HG02763 (cell line): ENCODE measurements at regions not wholly inside any gene's neighbourhood (a gene's known extent, or its start where the extent isn't known, plus 50 kb on each side); places are given as distances from the start of the nearest gene placed in this dataset.
"Not testable (repeated sequence)": the region's sequence is repeated elsewhere in the genome, so short reads cannot be mapped to it uniquely, and the experiment has no call there.

ENCODE experiments used
- ATAC-seq: cut with Tn5 transposase; IDR thresholded peaks from one replicate; pipeline ENCODE4 v1.9.1; 2021; ENCODE audit warnings: mild to moderate bottlenecking, moderate library complexity; ENCODE audit not compliant: unreplicated experiment

DNA sequence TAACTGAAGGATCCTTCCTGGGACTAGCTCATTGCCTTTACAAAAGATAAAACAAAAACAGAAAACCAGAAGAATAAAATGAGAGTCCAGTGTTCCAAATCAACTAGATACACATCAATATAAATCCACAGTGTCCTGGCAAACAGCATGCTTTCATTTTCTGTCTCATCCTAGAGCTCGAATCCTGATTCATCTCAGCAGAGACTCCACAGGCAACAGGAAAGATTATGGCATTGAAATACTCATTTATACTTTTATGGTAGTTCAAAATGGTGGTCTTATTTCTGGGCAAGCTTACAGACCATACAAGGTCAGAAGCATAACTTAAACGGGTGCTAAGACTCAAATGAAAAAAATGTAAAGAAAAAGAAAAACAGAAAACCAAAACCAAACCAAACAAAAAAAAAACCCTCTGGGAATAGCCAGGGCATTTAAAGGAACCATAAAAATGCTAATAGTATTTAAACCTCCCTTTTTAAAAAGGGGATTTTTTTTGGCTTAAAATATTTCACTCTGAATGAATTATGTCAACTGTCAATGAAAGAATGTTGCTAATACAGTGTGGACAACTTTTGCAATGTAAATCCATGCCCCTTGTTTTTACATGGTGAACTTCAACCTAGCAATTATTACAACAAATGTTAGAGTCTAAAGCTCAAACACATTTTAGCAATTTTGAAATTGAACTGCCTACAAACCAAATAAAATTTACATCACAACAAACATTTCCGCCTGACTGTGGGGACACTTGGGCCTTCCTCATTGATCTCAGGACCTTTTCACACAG is 57.9 kb downstream of the GPR101 start:
- no peak for ATAC-seq

DNA sequence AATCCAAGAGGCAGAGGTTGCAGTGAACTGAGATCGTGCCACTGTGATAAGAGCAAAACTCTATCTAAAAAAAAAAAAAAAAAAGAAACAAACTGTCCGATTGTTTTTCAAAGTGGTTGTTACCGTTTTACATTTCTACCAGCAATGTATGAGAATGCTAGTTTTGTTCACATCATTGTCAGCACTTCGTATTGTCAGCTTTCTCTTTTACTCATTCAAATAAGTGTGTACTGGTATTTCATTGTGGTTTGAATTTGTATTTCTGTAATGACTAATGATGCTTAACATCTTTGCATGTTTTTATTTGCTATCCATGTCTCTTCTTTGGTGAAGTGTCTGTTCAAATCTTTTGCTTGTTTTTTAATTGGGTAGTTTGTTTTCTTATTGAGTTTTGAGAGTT is 65.8 kb downstream of the GPR101 start:
- no peak for ATAC-seq

DNA sequence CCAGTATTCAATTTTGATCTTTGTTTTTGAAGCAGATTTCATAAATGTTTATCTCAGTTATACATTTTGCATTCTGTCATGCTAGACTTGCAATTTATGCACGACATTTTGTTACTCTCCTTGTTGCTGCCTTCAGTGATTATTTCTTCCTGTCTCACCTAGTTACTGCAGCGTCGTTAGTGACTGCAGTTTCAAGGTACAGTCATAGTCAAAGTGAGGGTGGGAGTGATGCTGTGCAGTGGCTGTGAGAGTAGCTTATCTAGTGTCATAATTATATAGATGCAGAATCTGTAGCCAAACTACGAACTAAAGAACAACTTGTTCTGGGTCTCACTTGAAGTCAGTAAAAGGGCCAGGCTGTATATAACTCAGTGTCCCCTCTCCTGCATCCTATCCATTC is 69.8 kb downstream of the GPR101 start:
- no peak for ATAC-seq

DNA sequence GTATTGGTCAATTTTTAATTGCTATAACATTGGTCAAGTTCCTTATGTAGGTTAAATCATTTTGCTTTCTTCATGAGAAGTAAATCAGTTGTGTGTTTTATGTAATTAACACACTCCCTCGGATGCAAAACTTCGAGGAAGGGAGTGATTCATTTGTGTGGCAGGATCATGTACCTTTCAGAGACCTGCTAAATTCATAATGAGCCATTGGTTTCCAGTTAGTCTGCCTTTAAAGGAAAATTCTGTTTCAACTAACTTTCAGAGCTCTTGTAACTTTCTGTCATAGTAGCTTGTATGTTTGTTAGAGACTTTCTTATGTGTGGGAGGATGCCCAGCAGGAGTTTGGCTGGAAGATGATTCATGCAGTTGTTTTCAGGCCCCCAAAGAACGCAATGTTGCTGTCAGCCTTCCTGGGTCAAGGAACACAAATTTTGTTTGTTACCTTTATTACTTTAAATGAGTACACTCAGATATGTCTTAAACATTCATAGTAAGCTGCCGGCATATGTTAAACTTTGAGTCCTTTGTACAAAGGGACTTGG is 72.1 kb downstream of the GPR101 start:
- no peak for ATAC-seq

DNA sequence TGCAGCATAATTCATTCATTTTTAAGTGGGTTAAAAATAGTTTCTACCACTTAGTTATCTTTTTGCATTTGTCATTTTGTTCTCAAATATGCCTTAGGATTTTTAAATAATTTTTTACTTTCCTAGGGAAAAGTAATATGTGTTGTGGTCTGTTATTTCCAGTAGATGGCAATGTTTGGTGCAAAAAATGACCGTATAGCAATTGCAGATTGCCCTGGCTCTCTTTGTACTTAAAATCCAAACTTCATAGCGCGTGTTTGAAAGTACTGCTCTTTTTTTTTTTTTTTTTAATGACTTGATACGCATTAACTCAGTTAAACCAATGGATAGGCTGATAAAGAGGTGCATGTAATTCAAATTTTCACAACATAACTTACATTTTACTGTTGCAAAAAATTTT is 74.4 kb upstream of the RBMX start:
- ATAC-seq = no peak

DNA sequence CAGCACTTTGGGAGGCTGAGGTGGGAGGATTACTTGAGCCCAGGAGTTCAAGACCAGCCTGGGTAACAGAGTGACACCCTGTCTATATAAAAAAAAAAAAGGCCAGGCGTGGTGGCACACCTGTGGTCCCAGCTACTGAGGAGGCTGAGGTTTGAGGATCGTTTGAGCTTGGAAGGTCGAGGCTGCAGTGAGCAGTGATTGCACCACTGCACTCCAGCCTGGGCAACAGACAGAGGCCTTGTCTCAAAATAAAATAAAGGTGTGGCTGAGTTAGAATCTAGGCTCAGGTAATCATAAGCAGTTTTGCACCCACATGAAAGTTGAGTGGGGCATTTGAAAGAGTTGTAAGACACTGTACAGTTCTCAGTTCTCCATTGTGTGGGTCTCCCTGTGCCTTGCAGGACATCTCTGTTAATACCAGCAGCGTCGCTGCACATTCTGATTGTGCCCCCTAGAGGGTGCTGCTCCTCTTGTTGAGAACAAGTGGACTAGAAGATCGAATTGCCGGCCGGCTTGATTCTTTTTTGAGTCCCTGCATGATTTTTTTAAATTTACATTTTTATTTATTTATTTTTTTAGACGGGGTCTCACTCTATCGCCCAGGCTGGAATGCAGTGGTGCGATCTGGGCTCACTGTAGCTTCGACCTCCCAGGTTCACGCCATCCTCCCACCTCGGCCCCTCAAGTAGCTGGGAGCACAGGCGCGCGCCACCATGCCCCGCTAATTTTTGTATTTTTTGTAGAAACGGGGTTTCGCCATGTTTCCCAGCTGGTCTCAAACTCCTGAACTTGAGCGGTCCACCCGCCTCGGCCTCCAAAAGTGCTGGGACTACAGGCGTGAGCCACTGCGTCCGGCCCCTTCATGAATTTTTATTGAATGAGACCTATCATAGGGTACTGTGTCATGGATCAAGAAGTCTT is 73.6 kb upstream of the RBMX start:
- ATAC-seq = peak; percentile 92

DNA sequence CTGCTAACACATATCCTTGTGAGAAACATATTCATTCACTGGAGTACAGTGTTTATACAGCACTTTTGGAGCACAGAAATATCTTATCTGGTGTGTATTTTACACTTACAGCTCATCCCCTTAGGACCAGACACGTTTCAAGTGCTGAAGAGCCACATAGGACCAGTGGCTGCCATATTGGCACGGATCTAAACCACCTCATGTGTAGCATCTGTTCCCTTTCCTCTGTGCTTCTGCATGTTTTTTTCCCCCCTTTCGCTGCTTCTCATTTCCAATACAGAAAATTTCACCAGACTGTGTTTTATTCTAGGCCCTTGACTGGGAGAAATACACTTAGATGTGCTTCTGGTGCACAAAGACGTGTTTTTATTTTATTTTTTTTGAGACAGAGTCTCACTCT is 69.7 kb upstream of the RBMX start:
- no peak for ATAC-seq

DNA sequence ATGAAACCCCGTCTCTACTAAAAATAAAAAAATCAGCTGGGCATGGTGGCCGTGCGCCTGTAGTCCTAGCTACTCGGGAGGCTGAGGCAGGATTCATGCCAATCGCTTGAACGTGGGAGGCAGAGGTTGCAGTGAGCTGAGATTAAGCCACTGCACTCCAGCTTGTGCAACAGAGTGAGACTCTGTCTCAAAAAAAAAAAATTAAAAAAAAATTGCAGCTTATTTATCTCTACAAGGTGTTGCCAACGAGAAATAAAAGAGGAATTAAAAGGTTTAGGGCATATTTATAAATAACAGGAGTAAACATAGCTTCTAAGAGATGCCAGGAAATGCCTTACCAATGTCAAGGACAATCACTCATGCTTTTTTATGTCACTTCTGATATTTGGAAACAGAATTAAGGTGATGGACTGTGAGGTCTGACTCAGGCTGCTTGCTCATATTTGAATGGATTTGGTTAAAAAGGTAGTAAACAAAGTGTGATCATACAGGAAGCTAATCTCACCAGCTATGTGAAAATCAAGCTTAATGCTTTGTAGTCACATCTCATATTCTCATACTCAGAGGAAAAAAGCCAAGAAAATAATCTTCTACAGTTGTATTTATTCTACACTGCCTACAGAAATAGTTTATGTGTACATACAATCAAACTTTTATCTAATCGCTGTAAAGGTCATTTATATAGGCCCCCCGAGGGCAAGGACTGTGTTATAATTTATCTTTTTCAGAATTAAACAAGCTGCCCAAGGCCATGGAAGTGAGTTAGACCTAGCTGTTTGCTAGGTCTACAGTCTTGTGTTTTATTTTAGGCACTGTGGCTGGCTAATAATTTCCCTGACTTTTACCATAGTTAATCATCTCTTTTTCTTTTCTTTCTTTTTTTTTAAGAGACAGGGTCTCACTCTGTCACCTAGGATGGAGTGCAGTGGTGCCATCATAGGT is 61.1 kb upstream of the RBMX start:
- no peak for ATAC-seq

DNA sequence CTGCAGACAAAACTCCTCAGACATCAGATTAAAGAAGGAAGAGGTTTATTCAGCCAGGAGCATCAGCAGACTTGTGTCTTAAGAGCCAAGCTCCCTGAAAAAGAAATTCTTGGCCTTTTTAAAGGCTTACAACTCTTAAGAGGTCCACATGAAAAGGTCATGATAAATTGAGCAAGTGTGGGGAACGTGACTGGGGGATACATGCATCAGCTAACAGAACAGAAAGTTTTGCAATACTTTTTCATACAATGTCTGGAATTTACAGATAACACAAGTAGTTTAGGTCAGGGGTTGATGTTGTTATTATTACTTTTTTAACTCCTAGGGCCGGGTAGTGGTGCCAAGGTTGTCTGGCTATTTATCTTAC is 55.6 kb upstream of the RBMX start:
- ATAC-seq = no peak

DNA sequence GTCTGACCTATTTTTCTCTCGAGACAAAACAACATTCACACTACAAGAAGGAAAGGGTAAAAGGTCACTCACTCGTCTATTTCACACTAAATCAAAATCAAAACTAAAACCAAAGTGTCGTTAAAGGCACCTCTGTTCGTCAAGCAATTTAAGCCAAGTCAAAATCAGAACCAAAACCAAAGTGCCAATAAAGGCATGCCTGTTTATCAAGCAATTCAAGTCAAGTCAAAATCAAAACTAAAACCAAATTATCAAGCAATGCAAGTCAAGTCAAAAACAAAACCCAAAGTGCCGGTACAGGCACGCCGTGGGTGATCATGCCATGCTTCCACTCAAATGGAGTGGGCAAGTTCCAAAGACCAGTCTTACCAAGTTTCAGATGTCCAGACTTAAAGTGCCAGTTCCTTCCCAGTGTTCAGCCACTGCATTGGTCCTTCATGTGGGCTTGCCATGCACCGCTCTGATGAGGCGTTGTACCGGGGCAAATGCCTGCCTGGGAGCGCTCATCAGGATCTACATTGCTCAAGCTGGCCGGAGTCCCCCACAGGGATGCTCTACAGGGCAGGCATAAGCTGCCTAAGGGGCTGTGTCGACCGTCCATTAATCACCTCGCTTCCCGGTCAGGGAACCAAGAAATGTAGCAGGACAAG is 55.1 kb upstream of the RBMX start:
- not testable (repeated sequence) for ATAC-seq

DNA sequence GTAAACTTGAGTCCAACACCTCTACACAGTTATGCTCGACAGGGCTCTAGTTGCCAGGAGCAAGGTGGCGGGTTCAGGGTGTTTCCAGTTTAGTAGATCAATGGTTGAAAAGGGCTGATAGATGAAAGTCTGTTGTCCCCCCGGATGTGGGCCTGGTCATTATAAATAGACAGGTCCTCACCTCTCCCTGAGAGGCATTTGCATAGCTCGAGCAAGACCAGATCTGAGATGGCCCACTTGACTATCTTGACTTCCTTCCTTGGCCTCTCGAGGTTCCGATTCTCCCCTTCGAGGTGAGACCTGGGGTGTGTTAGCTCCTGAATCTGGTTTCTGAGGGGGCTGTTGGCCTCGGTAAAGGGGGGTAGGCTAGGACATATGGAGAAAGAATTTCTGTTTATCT is 54.1 kb upstream of the RBMX start:
- not testable (repeated sequence) for ATAC-seq

DNA sequence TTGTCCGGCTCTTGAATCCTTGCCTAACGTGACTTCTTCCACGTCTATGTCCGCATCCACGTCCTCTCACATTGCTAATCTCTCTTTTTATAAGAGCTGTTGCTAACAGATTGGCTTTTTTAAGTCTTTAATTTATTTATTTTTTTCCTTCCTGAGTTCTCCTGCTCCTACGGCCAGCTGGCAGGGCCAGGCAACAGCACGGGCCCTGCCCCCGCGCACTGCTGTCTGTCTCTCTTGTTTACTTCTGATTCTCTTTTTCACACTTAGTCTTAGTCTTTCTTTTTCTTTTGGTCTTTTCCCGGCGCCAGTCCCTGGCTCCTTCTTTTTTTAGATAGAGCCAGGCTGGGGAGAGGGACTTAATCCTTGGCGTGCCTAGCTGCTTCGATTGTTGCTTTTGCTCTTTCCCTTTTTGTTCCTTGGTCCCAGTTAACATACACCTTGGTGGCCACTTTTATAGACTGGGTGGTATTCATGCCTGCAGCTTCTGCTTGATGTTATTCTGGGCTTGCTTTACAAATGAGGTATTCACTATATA is 53.2 kb upstream of the RBMX start:
- no peak for ATAC-seq

DNA sequence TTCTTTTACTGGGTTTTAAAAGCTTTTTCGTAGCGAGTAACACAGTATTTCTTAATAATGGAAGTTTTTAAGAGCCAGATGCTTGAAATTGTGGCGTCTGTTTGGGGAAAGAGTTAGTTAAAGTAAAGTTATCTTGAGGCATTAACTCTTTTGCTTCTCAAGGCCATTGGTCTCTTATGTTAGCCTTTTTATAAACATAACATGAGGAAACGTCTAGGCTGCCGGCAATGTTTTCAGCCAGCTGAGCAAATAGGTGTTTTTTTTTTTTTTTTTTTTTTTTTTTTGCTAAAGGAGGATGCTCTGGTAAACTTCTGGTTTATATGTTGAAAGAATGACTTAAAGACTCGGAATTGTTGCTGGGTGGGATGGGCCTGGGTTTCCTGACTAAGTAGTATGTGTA is 51.1 kb upstream of the RBMX start:
- ATAC-seq = no peak
